Effector memory CD4-positive, alpha-beta T cell (primary cell): ENCODE measurements at regions not wholly inside any gene's neighbourhood (a gene's known extent, or its start where the extent isn't known, plus 50 kb on each side); places are given as distances from the start of the nearest gene placed in this dataset.

Source experiments
- DNase-seq, 3 donors: peaks; one replicate each; pipeline ENCODE4 v3.0.0-alpha.2; 2020
- H3K27ac ChIP-seq: 2 replicates; pipeline ENCODE4 v1.7.0; 2013; ENCODE audit warnings: mild to moderate bottlenecking, low read length, moderate library complexity; ENCODE audit not compliant: insufficient read depth, poor library complexity, severe bottlenecking
- H3K27me3 ChIP-seq: replicated peaks from 2 replicates; pipeline ENCODE4 v1.7.0; 2013; ENCODE audit warnings: mild to moderate bottlenecking, low read length; ENCODE audit not compliant: insufficient read depth, control insufficient read depth, poor library complexity, severe bottlenecking
- H3K36me3 ChIP-seq: 2 replicates; pipeline ENCODE4 v1.7.0; 2013; ENCODE audit warnings: mild to moderate bottlenecking, low read length, moderate library complexity; ENCODE audit not compliant: control insufficient read depth, insufficient read depth
- H3K4me1 ChIP-seq: 2 replicates; pipeline ENCODE4 v1.7.0; 2013; ENCODE audit warnings: low read length, mild to moderate bottlenecking; ENCODE audit not compliant: control insufficient read depth, insufficient read depth, poor library complexity, severe bottlenecking
- H3K4me3 ChIP-seq: 2 replicates; pipeline ENCODE4 v1.7.0; 2013; ENCODE audit warnings: low read length, low read depth, mild to moderate bottlenecking; ENCODE audit not compliant: insufficient read depth, poor library complexity, severe bottlenecking
- H3K9me3 ChIP-seq: 2 replicates; pipeline ENCODE4 v1.7.0; 2013; ENCODE audit warnings: mild to moderate bottlenecking, low read length, moderate library complexity; ENCODE audit not compliant: control insufficient read depth

DNA sequence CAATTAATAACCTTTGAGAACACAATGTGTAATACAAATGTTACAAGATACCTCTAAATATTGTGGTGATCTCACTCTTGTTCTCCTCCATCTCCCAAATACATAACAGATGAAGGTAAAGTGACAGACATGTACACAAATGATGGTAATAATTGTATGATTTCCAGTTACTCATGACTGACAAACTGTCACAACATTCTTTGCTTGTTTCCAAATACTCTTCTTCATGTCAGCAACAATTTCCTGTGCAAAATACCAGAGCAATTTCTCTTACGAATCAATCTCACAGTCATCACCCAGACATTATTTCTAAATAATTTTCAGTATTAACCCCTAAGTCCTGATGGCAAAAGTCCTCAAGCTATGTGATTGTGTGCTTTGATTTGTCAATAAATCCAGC lies 92.9 kb downstream of the RPS12 start:
- Histone ChIP-seq H3K4me3 (no peak overlapping the region), H3K27ac (no peak overlapping the region), H3K27me3 (no peaks in the 10 kb centered on the region), H3K36me3 (no peaks in the 10 kb centered on the region), H3K9me3 (no peaks in the 10 kb centered on the region), H3K4me1 (no peaks in the 10 kb centered on the region)
- no peak for DNase-seq

DNA sequence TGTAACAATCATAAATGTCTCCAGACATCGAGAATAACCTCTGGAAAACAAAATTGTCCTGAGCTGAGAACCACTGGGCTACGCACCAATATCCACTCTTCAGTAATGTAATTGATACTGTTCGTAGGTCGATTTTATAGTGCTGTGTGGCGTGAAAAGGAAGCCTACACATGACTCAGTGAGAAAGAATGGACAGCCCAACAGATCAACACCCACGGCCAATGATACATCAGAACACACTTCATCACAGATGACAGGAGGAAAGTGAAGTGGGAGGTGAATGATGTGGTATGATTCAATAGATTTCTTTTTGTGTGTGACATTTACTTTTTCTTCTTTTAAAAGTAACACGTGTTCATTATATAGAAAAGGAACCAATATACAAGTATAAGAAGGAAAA lies 93.5 kb downstream of the RPS12 start:
- Histone ChIP-seq H3K27ac (no peak overlapping the region), H3K9me3 (no peaks in the 10 kb centered on the region), H3K36me3 (no peaks in the 10 kb centered on the region), H3K4me1 (no peaks in the 10 kb centered on the region), H3K27me3 (no peaks in the 10 kb centered on the region), H3K4me3 (no peak overlapping the region)
- no peak for DNase-seq

DNA sequence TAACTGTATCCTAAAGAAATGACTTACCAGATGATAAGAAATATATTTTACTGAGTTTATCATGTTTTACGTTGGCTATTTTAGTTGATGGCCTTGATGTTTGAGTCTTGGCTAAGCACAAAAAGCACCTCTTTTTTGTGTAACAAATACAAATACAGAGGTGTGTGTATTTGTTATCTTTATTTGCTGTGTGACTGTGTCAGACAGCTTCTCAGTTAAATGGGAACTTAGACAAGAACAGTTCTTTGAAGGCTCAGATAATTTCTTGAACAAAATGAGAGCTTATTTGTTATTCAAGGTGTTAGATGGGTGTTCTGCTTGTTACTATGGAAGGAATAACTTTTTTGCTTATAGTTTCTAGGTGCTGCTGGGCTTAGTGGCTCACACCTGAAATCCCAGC lies 95.4 kb downstream of the RPS12 start:
- Histone ChIP-seq H3K4me1 (no peaks in the 10 kb centered on the region), H3K9me3 (no peaks in the 10 kb centered on the region), H3K36me3 (no peaks in the 10 kb centered on the region), H3K27me3 (no peaks in the 10 kb centered on the region), H3K4me3 (no peak overlapping the region), H3K27ac (no peak overlapping the region)
- no peak for DNase-seq

- no peak overlapping the region for H3K4me3 ChIP-seq
- H3K27ac ChIP-seq, result no peak overlapping the region
- no peaks in the 10 kb centered on the region for H3K4me1 ChIP-seq
- DNase-seq, result no peak
- no peaks in the 10 kb centered on the region for H3K27me3 ChIP-seq
- no peaks in the 10 kb centered on the region for H3K9me3 ChIP-seq
- H3K36me3 ChIP-seq, result no peaks in the 10 kb centered on the region
Measured at GRCh38 chr6:132910759-132911158, 96.4 kb downstream of the RPS12 start.

- DNase-seq, result no peak
- H3K9me3 ChIP-seq, result no peaks in the 10 kb centered on the region
- H3K4me3 ChIP-seq, result no peak overlapping the region
- no peaks in the 10 kb centered on the region for H3K27me3 ChIP-seq
- H3K27ac ChIP-seq, result no peak overlapping the region
- H3K36me3 ChIP-seq, result no peaks in the 10 kb centered on the region
- no peaks in the 10 kb centered on the region for H3K4me1 ChIP-seq
Measured at GRCh38 chr6:132919045-132919860, 104.9 kb downstream of the RPS12 start.

GRCh38 chr6:132927713-132928112 lies 113.3 kb downstream of the RPS12 start:
- no peaks in the 10 kb centered on the region for H3K9me3 ChIP-seq
- no peak overlapping the region for H3K4me3 ChIP-seq
- H3K36me3 ChIP-seq, result no peaks in the 10 kb centered on the region
- H3K27ac ChIP-seq, result no peak overlapping the region
- DNase-seq, result no peak
- no peaks in the 10 kb centered on the region for H3K4me1 ChIP-seq
- no peaks in the 10 kb centered on the region for H3K27me3 ChIP-seq

DNA sequence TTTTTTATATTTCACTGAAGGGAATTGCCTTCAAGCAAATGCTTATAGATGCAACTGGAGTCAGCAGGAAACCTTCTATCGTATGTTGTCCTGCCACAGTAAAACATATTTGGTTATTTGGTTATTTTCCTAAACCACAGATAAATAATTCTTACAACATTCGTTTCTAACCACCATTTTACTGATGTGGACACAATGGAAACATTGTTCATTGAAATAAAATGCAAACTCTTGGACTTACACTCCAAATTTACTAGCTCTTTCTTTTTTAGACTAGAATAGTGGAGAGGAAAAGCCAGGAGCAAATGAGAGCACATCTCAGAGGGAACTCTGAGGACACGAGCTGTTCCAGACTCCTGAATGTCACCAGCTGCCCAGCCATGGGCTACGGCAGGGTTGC lies 114.8 kb downstream of the RPS12 start:
- Histone ChIP-seq H3K27ac (no peak overlapping the region), H3K4me1 (no peaks in the 10 kb centered on the region), H3K27me3 (no peaks in the 10 kb centered on the region), H3K36me3 (no peaks in the 10 kb centered on the region), H3K4me3 (no peak overlapping the region), H3K9me3 (no peaks in the 10 kb centered on the region)
- no peak for DNase-seq

GRCh38 chr6:132931313-132931712 lies 116.9 kb downstream of the RPS12 start:
- Histone ChIP-seq H3K27me3 (no peaks in the 10 kb centered on the region), H3K4me3 (no peak overlapping the region), H3K27ac (no peak overlapping the region), H3K9me3 (no peaks in the 10 kb centered on the region), H3K36me3 (no peaks in the 10 kb centered on the region), H3K4me1 (no peaks in the 10 kb centered on the region)
- no peak for DNase-seq

DNA sequence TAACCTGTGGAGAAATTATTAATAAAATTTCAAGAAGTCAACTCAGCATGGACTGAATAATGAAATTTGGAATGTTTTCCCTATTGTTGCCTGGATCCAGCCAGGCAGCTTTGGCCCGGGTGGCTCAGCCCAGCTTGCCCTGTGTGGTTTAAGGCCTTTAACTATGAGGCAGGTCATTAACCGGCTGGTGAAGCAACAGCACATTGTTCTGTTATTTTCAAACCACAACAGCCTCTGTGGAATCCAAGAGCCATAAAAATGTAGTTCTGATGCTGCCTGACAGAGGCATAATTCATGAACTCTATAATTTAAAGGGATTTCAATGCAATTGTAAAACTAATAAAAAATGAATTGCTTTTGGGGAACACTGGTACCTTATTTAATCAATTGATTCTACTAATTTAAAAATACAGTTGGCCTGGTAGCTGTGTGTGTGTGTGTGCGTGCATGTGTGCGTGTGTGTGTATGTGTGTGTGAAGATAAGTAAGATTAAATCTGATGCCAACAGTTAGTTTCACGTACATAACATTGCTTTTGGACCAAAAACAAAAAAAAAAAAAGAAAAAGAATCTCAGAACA lies 117.7 kb downstream of the RPS12 start:
- H3K36me3 ChIP-seq, result no peaks in the 10 kb centered on the region
- no peaks in the 10 kb centered on the region for H3K4me1 ChIP-seq
- H3K4me3 ChIP-seq, result no peak overlapping the region
- DNase-seq, result no peak
- no peaks in the 10 kb centered on the region for H3K9me3 ChIP-seq
- H3K27ac ChIP-seq, result no peak overlapping the region
- no peaks in the 10 kb centered on the region for H3K27me3 ChIP-seq

GRCh38 chr6:132932588-132932987 lies 118.2 kb downstream of the RPS12 start:
- Histone ChIP-seq H3K27ac (no peak overlapping the region), H3K4me3 (no peak overlapping the region), H3K36me3 (no peaks in the 10 kb centered on the region), H3K4me1 (no peaks in the 10 kb centered on the region), H3K9me3 (no peaks in the 10 kb centered on the region), H3K27me3 (no peaks in the 10 kb centered on the region)
- DNase-seq, result no peak
